Thyroid gland (tissue), 4 donors: ENCODE measurements at regions not wholly inside any gene's neighbourhood (a gene's known extent, or its start where the extent isn't known, plus 50 kb on each side); places are given as distances from the start of the nearest gene placed in this dataset.

ENCODE experiments used
- DNase-seq, 2 donors: peaks; one replicate each; pipeline ENCODE4 v3.0.0-alpha.2; 2019
- H3K27ac ChIP-seq, 3 donors: fragments of 200-600 bp; sonication (generic); 1 replicate in 2 of 3; 2 replicates in 1 of 3; pipeline ENCODE4 v1.5.1; 2016 to 2019; ENCODE audit warnings: mild to moderate bottlenecking in 1 of 3, moderate library complexity in 1 of 3
- H3K27me3 ChIP-seq: fragments of 200-600 bp; sonication (generic); one replicate; pipeline ENCODE4 v1.5.1; 2019
- H3K36me3 ChIP-seq, 2 donors: fragments of 200-600 bp; sonication (generic); one replicate each; pipeline ENCODE4 v1.5.1; 2016 to 2019
- H3K4me1 ChIP-seq, 2 donors: fragments of 200-600 bp; sonication (generic); one replicate each; pipeline ENCODE4 v1.5.1; 2017 to 2019
- H3K4me3 ChIP-seq, 3 donors: fragments of 200-600 bp; sonication (generic); replicated peaks in 1 of 3; 1 replicate in 2 of 3; 2 replicates in 1 of 3; pipeline ENCODE4 v1.5.1; 2016; ENCODE audit warnings: mild to moderate bottlenecking in 1 of 3
- H3K9me3 ChIP-seq: fragments of 200-600 bp; sonication (generic); one replicate; pipeline ENCODE4 v1.5.1; 2017
- POLR2A ChIP-seq, 2 donors: fragments of 450-650 bp; IDR thresholded peaks; one replicate each; pipeline ENCODE4 v1.6.1; 2017; ENCODE audit warnings: antibody characterized with exemption in 2 of 2, mild to moderate bottlenecking in 2 of 2, moderate library complexity in 1 of 2
- WGBS, 2 donors: methylation state at CpG; one replicate each; pipeline ENCODE4 v1.1.5; 2017; 5-methylcytosine and 5-hydroxymethylcytosine counted together
- intact Hi-C: fragments of 100-400 bp; cut with DNase I; formaldehyde crosslinking; loops from one replicate; pipeline ENCODE4 v1.15.1; 2023
- TF ChIP-seq, protein P1 (sequence below), 6 experiments: fragments of 200-600 bp in 3 of 6; fragments of 450-650 bp in 3 of 6; sonication (generic) in 3 of 6; IDR thresholded peaks; one replicate each; pipeline ENCODE4 v1.5.1; 2016 to 2019; ENCODE audit warnings: antibody characterized with exemption in 6 of 6, mild to moderate bottlenecking in 2 of 6, inconsistent platforms in 1 of 6, moderate library complexity in 1 of 6

DNA sequence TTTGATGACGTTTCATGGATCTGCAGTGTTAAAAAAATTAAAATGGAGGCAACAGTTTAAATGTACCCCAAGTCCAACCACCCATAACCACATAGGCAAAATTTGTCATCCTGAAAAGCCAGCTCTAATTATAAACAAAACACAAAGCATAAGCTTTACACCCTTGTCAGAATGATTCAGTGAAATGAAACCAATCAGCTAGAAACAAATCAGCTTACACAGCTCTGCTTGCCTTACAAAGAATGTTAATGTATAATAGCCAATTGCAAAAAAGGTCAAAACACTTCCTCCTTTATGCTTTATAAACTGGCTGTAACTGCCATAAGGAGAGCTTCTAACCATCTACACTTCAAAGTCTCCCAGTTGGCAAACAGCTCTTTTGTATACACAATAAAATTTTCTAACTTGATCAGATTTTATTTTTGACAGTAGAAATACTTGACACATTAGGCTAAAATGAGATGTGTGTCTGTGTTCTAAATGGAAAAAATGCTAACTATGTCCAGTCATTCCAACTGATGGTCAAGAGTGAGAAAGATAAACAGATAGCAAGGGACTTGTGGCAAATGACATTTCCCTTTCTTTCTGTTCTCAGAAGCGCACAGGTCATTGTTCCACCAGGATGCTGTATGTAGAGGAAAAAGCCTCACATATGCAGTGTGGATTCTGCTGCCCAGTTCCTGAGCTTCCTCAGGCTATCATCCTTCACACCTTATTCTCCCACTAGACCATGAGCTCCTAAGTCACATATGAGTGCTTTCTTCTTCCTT lies 344.3 kb upstream of the ID4 start:
- no peaks in the 10 kb centered on the region for H3K36me3 ChIP-seq
- peak overlapping the region in 2 of 3 donors; percentile 15 to 34 for H3K27ac ChIP-seq
- H3K9me3 ChIP-seq = no peaks in the 10 kb centered on the region
- peaks cover 4 to 10% of the 10 kb centered on the region in 2 donors for H3K4me1 ChIP-seq
- no peak for TF ChIP-seq POLR2A (IDR thresholded peaks at IDR 0.05)
- TF ChIP-seq, protein P1, sequence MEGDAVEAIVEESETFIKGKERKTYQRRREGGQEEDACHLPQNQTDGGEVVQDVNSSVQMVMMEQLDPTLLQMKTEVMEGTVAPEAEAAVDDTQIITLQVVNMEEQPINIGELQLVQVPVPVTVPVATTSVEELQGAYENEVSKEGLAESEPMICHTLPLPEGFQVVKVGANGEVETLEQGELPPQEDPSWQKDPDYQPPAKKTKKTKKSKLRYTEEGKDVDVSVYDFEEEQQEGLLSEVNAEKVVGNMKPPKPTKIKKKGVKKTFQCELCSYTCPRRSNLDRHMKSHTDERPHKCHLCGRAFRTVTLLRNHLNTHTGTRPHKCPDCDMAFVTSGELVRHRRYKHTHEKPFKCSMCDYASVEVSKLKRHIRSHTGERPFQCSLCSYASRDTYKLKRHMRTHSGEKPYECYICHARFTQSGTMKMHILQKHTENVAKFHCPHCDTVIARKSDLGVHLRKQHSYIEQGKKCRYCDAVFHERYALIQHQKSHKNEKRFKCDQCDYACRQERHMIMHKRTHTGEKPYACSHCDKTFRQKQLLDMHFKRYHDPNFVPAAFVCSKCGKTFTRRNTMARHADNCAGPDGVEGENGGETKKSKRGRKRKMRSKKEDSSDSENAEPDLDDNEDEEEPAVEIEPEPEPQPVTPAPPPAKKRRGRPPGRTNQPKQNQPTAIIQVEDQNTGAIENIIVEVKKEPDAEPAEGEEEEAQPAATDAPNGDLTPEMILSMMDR (IDR thresholded peaks at IDR 0.05) = no peak
- H3K4me3 ChIP-seq = no peak overlapping the region
- 80 to 86% methylated on average over 2 of the region's 2 CpGs for WGBS, 2 donors
- intact Hi-C loops = no loop called here
- no peaks in the 10 kb centered on the region for H3K27me3 ChIP-seq
- no peak for DNase-seq

DNA sequence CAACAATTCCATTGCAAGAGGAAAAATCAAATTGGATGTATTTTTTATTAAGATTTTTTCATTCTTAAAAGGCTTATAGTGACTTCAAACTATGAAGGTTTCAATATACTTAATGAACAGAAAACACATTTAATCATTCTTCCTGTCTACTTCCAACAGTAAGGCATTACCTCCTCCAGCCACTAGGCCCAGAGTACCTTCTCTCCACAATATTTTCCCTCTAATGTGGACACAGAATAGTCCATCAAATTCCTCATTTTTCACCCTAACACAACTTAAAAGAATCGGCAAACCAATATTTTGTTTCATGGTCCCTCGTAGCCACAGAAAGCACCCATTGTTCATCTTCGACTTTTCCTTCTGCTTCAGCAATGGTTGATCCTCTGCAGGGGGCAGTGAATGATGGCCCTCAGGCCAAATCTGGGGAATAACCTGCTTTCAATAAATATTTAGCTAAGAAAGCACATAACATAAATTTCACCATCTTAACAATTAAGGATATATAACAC lies 335.4 kb upstream of the ID4 start:
- H3K27me3 ChIP-seq = no peaks in the 10 kb centered on the region
- WGBS, 2 donors = 87 to 89% methylated on average over 3 of the region's 3 CpGs
- no peak overlapping the region for H3K27ac ChIP-seq
- no peak for DNase-seq
- intact Hi-C loops = no loop called here
- TF ChIP-seq POLR2A (IDR thresholded peaks at IDR 0.05) = no peak
- TF ChIP-seq, protein P1 (IDR thresholded peaks at IDR 0.05) = no peak
- H3K36me3 ChIP-seq = no peaks in the 10 kb centered on the region
- no peaks in the 10 kb centered on the region for H3K4me1 ChIP-seq
- H3K9me3 ChIP-seq = no peaks in the 10 kb centered on the region
- no peak overlapping the region for H3K4me3 ChIP-seq

DNA sequence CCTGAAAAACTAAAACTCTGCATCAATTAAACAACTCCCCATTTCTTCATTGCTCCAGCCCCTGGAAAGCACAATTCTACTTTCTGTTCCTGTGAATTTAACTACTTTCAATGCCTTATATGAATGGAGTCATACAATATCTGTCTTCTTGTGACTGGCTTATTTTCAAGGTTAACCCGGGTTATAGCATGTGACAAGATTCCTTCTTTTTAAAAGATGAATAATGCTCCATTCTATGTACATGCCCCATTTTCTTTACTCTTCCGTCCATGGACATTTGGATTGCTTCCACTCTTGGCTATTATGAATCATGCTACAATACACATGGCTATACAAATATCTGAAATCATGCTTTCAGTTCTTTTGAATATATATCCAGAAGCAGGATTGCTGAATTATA lies 334.9 kb upstream of the ID4 start:
- Histone ChIP-seq H3K36me3 (no peaks in the 10 kb centered on the region), H3K27ac (no peak overlapping the region), H3K9me3 (no peaks in the 10 kb centered on the region), H3K27me3 (no peaks in the 10 kb centered on the region), H3K4me1 (no peaks in the 10 kb centered on the region), H3K4me3 (no peak overlapping the region)
- DNase-seq = no peak
- TF ChIP-seq, protein P1 (IDR thresholded peaks at IDR 0.05) = no peak
- TF ChIP-seq POLR2A (IDR thresholded peaks at IDR 0.05) = no peak
- intact Hi-C loops = no loop called here
- 83 to 89% methylated on average over 2 of the region's 2 CpGs for WGBS, 2 donors

DNA sequence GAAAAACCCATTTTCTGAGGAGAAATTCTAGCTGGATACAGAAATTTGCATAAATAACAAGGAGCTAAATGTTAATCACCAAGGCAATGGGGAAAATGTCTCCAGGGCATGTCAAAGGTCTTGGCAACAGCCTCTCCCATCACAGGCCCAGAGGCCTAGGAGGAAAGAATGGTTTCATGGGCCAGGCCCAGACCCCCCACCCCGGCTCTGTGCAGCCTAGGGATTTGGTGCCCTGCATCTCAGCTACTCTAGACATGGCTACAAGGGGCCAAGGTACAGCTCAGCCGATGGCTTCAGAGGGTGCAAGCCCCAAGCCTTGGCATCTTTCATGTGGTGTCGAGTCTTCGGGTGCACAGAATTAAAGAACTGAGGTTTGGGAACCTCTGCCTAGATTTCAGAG lies 321.2 kb upstream of the ID4 start:
- no peak for DNase-seq
- Histone ChIP-seq H3K9me3 (no peaks in the 10 kb centered on the region), H3K4me3 (no peak overlapping the region), H3K27me3 (no peaks in the 10 kb centered on the region), H3K4me1 (no peaks in the 10 kb centered on the region), H3K27ac (no peak overlapping the region), H3K36me3 (no peaks in the 10 kb centered on the region)
- WGBS, 2 donors = 89 to 94% methylated on average over 4 of the region's 4 CpGs
- TF ChIP-seq, protein P1 (IDR thresholded peaks at IDR 0.05) = no peak
- intact Hi-C loops = no loop called here

DNA sequence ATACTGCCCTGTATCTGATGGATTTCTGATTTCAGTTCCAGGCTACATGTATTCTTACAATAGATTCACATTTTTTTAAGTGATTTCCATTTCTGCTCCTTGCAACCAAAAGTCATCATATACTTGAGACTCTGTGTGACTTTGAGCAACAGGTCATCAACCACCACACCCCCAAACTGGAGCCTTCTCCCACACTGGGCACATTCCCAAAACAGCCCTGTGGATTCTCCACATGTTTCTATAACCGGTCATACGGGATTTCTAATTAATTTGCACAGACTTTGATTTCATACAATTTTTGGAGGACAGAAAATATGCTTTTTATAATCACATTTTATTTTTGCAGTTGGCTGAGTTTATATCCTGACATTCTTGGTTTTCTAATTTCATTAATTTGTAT lies 317.2 kb upstream of the ID4 start:
- 54 to 79% methylated on average over 2 of the region's 2 CpGs for WGBS, 2 donors
- Histone ChIP-seq H3K4me3 (no peak overlapping the region), H3K27ac (no peak overlapping the region), H3K36me3 (no peaks in the 10 kb centered on the region), H3K4me1 (no peaks in the 10 kb centered on the region), H3K9me3 (no peaks in the 10 kb centered on the region), H3K27me3 (no peaks in the 10 kb centered on the region)
- DNase-seq = no peak
- intact Hi-C loops = no loop called here
- TF ChIP-seq, protein P1 (IDR thresholded peaks at IDR 0.05) = no peak
- no peak for TF ChIP-seq POLR2A (IDR thresholded peaks at IDR 0.05)
